Stomach (tissue), 4 donors: ENCODE measurements at regions not wholly inside any gene's neighbourhood (a gene's known extent, or its start where the extent isn't known, plus 50 kb on each side); places are given as distances from the start of the nearest gene placed in this dataset.

Experiments used
- POLR2AphosphoS5 ChIP-seq, 3 donors: sonication (generic); formaldehyde crosslinking; IDR thresholded peaks; one replicate each; pipeline ENCODE4 v1.6.1; 2016; ENCODE audit warnings: antibody characterized with exemption in 3 of 3
- TF ChIP-seq, protein P1 (sequence below), 7 experiments: fragments of 450-650 bp in 4 of 7; fragments of 200-600 bp in 3 of 7; sonication (generic) in 3 of 7; IDR thresholded peaks; one replicate each; pipeline ENCODE4 v1.5.1; 2016 to 2019; ENCODE audit warnings: antibody characterized with exemption in 7 of 7, control low read depth in 2 of 7, mild to moderate bottlenecking in 1 of 7

DNA sequence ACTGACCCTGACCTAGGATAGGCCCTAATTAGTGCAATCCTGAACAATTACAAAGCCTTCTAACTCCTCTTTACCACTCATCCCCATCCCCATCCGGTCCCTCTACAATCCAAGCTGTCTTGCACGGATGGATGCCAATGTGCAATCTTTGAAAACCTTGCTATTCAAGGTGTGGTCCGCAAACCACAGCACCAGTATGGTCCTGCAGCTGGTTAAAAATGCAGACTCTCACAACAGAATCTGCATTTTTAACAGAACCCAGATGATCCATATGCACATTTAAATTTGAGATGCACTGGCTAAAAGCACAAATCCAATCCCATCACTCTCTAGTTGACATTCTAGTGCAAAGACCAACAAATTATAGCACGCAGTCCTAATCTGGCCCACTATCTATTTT lies 230.6 kb upstream of the KRR1 start:
- TF ChIP-seq, protein P1, sequence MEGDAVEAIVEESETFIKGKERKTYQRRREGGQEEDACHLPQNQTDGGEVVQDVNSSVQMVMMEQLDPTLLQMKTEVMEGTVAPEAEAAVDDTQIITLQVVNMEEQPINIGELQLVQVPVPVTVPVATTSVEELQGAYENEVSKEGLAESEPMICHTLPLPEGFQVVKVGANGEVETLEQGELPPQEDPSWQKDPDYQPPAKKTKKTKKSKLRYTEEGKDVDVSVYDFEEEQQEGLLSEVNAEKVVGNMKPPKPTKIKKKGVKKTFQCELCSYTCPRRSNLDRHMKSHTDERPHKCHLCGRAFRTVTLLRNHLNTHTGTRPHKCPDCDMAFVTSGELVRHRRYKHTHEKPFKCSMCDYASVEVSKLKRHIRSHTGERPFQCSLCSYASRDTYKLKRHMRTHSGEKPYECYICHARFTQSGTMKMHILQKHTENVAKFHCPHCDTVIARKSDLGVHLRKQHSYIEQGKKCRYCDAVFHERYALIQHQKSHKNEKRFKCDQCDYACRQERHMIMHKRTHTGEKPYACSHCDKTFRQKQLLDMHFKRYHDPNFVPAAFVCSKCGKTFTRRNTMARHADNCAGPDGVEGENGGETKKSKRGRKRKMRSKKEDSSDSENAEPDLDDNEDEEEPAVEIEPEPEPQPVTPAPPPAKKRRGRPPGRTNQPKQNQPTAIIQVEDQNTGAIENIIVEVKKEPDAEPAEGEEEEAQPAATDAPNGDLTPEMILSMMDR (IDR thresholded peaks at IDR 0.05) = no peak
- no peak for TF ChIP-seq POLR2AphosphoS5 (IDR thresholded peaks at IDR 0.05)
